ENCODE measurements at regions not wholly inside any gene's neighbourhood (a gene's known extent, or its start where the extent isn't known, plus 50 kb on each side); places are given as distances from the start of the nearest gene placed in this dataset.
A peak's percentile ranks its signal among the peaks of the same experiment; 100 is the strongest.

GRCh38 chr12:86914721-86915120 lies 658.5 kb upstream of the MGAT4C start:
- DNase-seq (ENCODE audit: low read depth) = peak; percentile 0
- TF ChIP-seq CTCF (IDR thresholded peaks at IDR 0.05; ENCODE audit: control insufficient read depth, extremely low read depth, insufficient read depth) = peak; percentile 55
- no peak overlapping the region for H3K4me3 ChIP-seq (ENCODE audit: low read depth, low read length)

GRCh38 chr12:86911973-86912372 lies 655.8 kb upstream of the MGAT4C start:
- no peak for DNase-seq (ENCODE audit: low read depth)
- TF ChIP-seq CTCF (IDR thresholded peaks at IDR 0.05; ENCODE audit: control insufficient read depth, extremely low read depth, insufficient read depth) = no peak
- no peak overlapping the region for H3K4me3 ChIP-seq (ENCODE audit: low read depth, low read length)

- H3K4me3 ChIP-seq (ENCODE audit: low read depth, low read length) = no peak overlapping the region
- TF ChIP-seq CTCF (IDR thresholded peaks at IDR 0.05; ENCODE audit: control insufficient read depth, extremely low read depth, insufficient read depth) = no peak
- no peak for DNase-seq (ENCODE audit: low read depth)
These were observed 647.0 kb upstream of the MGAT4C start for GRCh38 chr12:86903159-86903558.

GRCh38 chr12:86860776-86861175 lies 604.6 kb upstream of the MGAT4C start:
- no peak for DNase-seq (ENCODE audit: low read depth)
- TF ChIP-seq CTCF (IDR thresholded peaks at IDR 0.05; ENCODE audit: control insufficient read depth, extremely low read depth, insufficient read depth) = no peak
- H3K4me3 ChIP-seq (ENCODE audit: low read depth, low read length) = no peak overlapping the region

- H3K4me3 ChIP-seq (ENCODE audit: low read depth, low read length) = no peak overlapping the region
- DNase-seq (ENCODE audit: low read depth) = no peak
- TF ChIP-seq CTCF (IDR thresholded peaks at IDR 0.05; ENCODE audit: control insufficient read depth, extremely low read depth, insufficient read depth) = no peak
These were observed 596.3 kb upstream of the MGAT4C start for GRCh38 chr12:86852451-86852850.

GRCh38 chr12:86838711-86839110 lies 582.5 kb upstream of the MGAT4C start:
- H3K4me3 ChIP-seq (ENCODE audit: low read depth, low read length) = no peak overlapping the region
- no peak for DNase-seq (ENCODE audit: low read depth)
- no peak for TF ChIP-seq CTCF (IDR thresholded peaks at IDR 0.05; ENCODE audit: control insufficient read depth, extremely low read depth, insufficient read depth)

GRCh38 chr12:86838260-86838659 lies 582.1 kb upstream of the MGAT4C start:
- no peak for TF ChIP-seq CTCF (IDR thresholded peaks at IDR 0.05; ENCODE audit: control insufficient read depth, extremely low read depth, insufficient read depth)

More at GRCh38 chr12:86838260-86838659, 582.1 kb upstream of the MGAT4C start:
- no peak for DNase-seq (ENCODE audit: low read depth)
- H3K4me3 ChIP-seq (ENCODE audit: low read depth, low read length) = no peak overlapping the region
